AG04449 (cell line): ENCODE measurements at regions not wholly inside any gene's neighbourhood (a gene's known extent, or its start where the extent isn't known, plus 50 kb on each side); places are given as distances from the start of the nearest gene placed in this dataset.
"Not testable (repeated sequence)": the region's sequence is repeated elsewhere in the genome, so short reads cannot be mapped to it uniquely, and the experiment has no call there.

Experiments
- CTCF ChIA-PET: fragments of 350-600 bp; formaldehyde crosslinking; extraction: SDS; loops from one replicate; lab custom pipeline; 2021; ENCODE audit warnings: antibody characterized with exemption; lab: Yijun Ruan, JAX
- POLR2A ChIA-PET: fragments of 400-600, 350-600 bp; formaldehyde crosslinking; extraction: SDS; loops from one replicate; lab custom pipeline; 2020; ENCODE audit warnings: antibody characterized with exemption, inconsistent platforms; lab: Yijun Ruan, JAX
- DNase-seq: peaks from one replicate; pipeline ENCODE4 v3.0.0-alpha.2; 2010; ENCODE audit warnings: low read depth, low spot score
- H3K4me3 ChIP-seq: 2 replicates; pipeline ENCODE4 v1.5.1; 2011; ENCODE audit warnings: low read depth, mild to moderate bottlenecking, control low read depth, low read length
- TF ChIP-seq, protein P1 (sequence below): IDR thresholded peaks from one replicate; pipeline ENCODE4 v1.5.1; 2011; ENCODE audit warnings: mild to moderate bottlenecking, moderate library complexity, low read length, control low read depth, inconsistent platforms; ENCODE audit not compliant: insufficient read depth; ENCODE audit errors: missing control alignments

DNA sequence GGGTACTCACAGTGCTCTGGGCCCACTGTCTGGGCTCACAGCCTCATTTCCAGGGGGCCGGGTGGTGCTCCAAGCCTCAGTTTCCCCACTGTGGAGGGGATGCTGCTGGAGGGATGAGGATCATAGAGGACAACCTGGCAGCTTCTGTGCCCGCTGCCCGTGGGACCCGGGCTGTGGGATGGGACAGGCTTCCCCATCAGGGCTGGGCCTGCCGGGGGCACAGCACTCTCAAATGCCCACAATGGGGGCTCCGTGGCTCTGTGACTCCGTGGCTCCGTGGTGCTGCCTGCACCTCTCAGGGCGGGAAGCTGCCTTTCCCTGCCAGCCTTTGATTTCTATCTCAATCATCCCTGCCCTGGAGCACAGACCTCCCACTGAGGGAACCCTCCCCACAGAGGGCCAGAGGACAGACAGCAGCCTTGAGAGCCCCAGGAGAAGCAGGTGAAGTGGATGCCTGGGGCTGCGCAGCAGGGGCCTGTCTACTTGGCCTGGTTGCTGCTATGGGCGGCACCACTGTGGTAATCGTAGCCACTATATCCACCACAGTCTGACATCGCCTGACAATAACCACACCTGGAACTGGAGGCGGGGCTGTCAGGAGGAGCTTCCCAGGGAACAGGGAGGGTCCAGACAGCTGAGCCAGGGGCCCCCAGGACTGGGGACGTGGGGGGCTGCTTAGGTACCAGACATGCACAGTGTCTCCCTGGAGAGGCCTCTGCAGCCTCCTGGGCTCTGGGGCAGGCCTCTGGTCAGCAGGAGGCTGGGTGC lies 375.9 kb downstream of the TMEM121 start:
- no peak overlapping the region for H3K4me3 ChIP-seq
- TF ChIP-seq, protein P1, sequence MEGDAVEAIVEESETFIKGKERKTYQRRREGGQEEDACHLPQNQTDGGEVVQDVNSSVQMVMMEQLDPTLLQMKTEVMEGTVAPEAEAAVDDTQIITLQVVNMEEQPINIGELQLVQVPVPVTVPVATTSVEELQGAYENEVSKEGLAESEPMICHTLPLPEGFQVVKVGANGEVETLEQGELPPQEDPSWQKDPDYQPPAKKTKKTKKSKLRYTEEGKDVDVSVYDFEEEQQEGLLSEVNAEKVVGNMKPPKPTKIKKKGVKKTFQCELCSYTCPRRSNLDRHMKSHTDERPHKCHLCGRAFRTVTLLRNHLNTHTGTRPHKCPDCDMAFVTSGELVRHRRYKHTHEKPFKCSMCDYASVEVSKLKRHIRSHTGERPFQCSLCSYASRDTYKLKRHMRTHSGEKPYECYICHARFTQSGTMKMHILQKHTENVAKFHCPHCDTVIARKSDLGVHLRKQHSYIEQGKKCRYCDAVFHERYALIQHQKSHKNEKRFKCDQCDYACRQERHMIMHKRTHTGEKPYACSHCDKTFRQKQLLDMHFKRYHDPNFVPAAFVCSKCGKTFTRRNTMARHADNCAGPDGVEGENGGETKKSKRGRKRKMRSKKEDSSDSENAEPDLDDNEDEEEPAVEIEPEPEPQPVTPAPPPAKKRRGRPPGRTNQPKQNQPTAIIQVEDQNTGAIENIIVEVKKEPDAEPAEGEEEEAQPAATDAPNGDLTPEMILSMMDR, result no peak
- ChIA-PET POLR2A (no interaction called here), CTCF (no interaction called here)
- DNase-seq, result no peak

DNA sequence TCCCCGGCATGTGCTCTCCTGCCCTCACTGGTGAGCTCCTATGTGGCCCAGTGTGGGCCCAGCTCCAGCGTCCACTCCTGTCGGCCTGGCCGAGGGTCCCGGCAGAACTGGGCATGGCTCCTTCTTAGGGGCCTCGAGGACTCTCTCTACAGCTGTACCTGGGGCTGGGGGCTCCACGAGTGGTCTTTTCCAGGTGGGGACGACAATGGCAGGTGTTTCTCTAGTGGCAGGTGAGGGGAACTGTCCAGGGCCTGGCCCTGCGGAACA lies 376.4 kb downstream of the TMEM121 start:
- DNase-seq, POLR2A ChIA-PET, CTCF ChIA-PET, H3K4me3 ChIP-seq: not testable (repeated sequence)

DNA sequence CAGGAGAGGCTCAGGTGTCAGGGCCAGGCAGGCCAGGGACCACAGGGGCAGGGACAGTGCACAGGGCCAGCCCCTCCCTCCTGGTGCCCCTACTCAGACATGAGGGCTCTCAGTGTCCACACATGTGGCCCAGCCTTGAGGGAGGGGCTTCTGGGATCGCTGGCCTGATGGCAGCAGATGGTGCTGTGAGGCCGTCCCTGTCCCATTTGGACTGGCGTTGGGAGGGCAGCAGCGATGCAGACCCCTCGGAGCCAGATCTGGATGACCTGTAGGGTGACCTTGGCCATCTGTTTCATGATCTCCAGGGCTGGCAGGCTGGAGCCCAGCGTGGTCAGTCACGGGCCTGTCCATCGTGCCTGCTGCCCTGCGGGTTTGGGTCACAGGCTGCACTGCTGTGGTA lies 377.6 kb downstream of the TMEM121 start:
- ChIA-PET POLR2A (no interaction called here), CTCF (no interaction called here)
- TF ChIP-seq, protein P1, result no peak
- no peak for DNase-seq
- no peak overlapping the region for H3K4me3 ChIP-seq

DNA sequence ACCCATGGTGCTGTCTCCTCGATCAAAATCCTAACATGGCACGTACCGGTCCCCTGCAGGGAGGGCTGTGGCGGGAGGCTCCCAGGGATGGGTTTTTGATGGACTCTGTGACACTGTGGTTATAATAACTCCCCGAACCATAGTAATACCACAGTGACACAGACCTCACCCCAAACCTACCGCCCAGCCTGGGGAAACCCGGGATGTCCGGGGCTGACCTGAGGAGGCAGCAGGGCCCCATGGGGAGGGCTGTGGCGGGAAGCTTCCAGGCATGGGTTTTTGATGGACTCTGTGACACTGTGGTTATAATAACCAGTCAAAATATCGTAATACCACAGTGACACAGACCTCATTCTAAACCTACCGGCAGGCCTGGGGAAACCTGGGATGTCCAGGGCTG lies 378.0 kb downstream of the TMEM121 start:
- ChIA-PET POLR2A (no interaction called here), CTCF (no interaction called here)
- H3K4me3 ChIP-seq, result no peak overlapping the region
- TF ChIP-seq, protein P1, result no peak
- no peak for DNase-seq

DNA sequence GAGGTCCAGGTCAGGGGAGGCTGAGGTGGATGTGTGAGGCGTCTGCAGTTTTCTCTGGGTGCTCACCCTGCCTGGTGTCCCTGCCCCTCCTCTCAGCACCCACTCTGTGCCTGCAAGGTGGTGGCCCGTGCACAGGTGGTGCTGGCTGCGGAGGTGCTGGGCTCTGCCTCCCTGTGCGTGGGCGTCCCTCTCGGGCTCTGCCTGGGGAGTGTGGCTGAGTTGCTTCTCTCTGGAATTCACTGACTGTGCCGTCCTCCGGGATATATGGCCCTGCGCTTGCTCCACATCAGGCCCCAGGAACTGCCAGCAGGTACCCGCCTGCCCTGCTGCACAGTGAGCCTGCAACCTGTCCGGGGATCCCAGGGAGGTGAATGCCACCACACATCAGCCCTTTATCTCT lies 379.1 kb downstream of the TMEM121 start:
- H3K4me3 ChIP-seq, result no peak overlapping the region
- TF ChIP-seq, protein P1, result no peak
- CTCF ChIA-PET, result no interaction called here
- POLR2A ChIA-PET, result no interaction called here
- DNase-seq, result no peak

DNA sequence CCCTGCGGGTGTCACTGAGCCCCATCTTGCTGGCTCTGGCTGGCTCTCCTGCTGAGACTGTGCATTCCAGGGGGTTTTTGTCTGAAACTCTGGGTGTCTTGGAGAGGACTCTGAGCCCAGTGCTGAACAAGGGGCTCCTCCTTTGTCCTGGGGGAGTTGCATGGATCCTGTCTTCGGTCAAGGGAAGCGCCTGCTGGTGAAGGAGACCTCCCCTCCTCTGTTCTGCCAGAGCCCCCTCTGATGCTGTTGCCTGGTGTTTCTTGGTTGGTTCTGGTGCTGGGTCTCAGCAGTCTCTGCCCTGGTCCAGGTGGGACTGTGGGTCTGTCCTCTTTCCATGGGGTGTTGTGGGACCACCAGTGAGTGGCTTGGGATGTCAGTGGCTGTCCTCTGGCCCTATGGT lies 380.9 kb downstream of the TMEM121 start:
- ChIA-PET CTCF (no interaction called here), POLR2A (no interaction called here)
- TF ChIP-seq, protein P1, result no peak
- no peak for DNase-seq
- no peak overlapping the region for H3K4me3 ChIP-seq

DNA sequence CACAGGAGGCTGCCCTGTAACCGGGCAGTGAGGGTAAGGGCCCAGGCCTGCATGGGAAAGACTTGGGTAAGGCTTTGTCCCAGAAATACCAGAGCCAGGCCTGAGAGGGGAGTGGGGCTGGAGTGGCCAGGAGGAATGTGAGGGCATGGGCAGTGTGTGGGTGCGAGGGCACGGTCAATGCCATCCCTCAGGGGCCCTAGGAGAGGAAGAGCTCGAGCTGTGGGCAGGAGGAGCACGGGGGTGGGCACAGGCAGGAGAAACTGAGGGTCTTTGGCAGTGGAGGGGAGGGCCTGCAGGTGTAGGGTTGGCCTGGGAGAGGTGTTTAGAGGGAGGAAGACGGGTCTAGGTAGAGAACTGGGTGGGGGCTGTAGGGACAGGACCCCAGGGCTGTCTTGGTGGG lies 381.6 kb downstream of the TMEM121 start:
- ChIA-PET CTCF (no interaction called here), POLR2A (no interaction called here)

More for the DNA sequence above, 381.6 kb downstream of the TMEM121 start:
- TF ChIP-seq, protein P1, result no peak
- no peak for DNase-seq
- H3K4me3 ChIP-seq, result no peak overlapping the region
